Renal cortex interstitium (tissue), 11 donors: ENCODE measurements at regions not wholly inside any gene's neighbourhood (a gene's known extent, or its start where the extent isn't known, plus 50 kb on each side); places are given as distances from the start of the nearest gene placed in this dataset.

Experiments
- DNase-seq, 11 donors: peaks; one replicate each; pipeline ENCODE4 v3.0.0-alpha.2; 2013; ENCODE audit warnings: low read depth in 9 of 11, low spot score in 4 of 11; ENCODE audit errors: extremely low read depth in 1 of 11

DNA sequence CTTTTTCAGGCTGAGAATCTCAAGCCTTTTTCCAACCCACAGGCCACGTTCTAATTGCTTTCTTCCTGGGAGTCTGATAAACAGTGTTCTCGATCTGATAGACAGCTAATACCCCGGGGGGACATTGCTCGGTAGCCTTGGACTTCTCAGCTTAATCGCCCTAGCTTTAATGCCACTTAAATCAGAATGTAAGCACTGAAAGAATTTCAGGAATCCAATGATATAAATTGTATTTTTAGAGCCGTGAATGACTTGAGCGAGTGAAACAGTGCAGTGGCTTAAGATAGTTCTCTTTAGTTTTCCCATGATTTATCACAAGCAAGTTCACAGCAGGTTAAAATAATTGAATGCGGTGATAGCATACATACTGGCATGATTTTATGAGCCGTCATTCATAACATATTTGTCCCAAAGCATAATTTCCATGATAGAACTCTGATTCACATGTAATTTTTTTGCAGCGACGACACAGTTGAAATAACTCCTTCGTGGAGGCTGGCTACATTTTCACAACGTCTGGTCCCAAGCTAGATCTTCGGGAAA lies 116.1 kb upstream of the MYOCD start:
- DNase-seq = peak in 1 of 11 donors; percentile 22

DNA sequence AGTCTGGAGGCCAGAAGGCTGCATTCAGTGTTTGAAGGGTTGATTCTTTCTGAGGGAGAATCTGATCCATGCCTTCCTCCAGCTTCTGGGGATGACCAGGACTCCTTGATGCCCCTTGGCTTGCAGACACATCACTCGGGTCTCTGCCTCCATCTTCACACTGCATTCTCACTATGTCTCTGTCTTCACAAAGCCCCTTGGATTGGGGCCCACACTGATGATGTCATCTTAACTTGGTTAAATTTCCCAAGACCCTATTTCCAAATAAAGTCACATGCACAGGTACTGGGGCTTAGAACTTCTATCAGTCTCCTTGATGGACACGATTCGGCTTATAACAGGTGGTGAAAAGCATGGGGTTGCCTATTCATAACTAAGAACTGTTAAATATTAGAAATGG lies 112.1 kb upstream of the MYOCD start:
- no peak for DNase-seq

DNA sequence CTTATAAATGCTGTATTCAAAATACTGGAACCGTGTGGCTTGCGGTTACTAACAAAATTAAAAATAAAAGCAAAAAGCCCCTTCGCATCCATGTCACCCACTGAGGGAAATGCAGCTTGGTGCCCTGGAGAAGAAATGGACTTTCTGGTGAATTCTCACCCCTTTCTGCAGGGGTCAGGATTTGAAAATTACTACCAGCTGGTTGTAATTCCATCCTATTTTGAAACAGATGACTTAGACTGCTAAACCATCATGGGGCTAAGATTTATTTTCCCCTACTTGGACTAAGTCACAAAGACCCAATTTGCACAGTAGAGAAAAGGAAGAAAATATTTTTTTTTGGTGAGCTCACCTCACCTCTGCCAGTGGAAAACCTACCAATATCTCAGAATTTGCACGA lies 111.4 kb upstream of the MYOCD start:
- no peak for DNase-seq

DNA sequence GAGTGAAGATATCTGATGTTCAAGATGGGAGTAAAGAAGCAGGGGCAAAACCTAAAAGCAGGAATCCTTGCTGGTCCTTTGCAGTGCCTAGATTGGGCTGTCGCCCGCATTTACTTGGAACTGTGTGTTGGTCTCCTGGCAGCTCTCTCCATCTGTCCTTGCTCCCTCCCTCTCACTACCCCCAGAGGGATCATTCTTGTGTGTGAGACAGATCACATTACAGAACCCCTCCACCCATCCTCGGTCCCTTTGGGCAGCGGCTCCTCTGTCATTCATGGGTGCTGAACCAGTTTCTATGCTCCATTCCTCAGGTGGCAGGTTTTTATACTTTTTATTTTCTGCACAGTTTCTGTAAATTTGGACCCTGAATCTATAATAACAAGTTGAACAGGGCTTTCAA lies 99.4 kb upstream of the MYOCD start:
- no peak for DNase-seq

DNA sequence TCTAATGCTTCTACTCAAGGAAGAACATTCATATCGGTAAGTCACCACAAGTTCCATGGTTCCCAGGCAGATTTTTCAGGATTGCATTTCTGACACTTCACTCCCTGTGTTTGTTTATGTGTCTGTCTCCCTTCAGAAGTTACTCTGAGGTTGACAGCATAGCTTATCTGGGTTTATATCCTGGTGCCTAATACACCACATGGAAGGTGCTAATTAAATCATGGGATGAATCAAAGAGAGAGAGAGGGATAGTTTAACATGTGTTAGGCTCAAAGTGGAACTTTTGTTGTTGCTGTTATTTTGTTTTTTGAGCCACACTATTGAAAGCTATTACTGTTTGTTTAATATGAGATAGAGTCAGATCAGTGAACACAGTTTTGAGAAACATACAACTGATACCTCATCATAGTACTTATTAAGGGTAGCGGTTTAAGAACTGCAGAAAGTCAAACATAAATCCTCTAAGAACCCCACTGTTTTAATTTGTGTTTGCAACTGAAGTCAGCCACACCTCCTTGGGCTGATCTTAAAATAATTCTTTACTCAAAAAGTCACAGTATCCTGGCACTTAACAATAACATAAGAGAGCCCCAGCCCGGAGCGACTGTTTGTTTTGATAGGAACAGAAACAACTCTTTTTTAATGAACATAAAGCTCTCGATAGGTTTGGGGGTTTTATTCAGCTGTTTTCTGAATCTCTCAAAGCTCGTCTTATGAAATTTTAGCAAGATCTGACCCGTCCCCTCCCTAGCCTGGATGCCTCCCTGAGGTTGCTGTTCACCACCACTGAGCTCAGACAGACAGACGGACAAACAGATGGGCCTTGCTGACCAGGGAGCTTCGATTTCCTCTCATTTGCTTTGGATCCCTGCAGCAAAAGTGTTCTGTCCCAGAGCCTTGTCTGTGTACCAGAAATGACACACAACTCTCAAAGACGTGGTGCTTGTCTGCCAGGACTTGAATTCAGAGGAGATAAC lies 98.3 kb upstream of the MYOCD start:
- DNase-seq = no peak

DNA sequence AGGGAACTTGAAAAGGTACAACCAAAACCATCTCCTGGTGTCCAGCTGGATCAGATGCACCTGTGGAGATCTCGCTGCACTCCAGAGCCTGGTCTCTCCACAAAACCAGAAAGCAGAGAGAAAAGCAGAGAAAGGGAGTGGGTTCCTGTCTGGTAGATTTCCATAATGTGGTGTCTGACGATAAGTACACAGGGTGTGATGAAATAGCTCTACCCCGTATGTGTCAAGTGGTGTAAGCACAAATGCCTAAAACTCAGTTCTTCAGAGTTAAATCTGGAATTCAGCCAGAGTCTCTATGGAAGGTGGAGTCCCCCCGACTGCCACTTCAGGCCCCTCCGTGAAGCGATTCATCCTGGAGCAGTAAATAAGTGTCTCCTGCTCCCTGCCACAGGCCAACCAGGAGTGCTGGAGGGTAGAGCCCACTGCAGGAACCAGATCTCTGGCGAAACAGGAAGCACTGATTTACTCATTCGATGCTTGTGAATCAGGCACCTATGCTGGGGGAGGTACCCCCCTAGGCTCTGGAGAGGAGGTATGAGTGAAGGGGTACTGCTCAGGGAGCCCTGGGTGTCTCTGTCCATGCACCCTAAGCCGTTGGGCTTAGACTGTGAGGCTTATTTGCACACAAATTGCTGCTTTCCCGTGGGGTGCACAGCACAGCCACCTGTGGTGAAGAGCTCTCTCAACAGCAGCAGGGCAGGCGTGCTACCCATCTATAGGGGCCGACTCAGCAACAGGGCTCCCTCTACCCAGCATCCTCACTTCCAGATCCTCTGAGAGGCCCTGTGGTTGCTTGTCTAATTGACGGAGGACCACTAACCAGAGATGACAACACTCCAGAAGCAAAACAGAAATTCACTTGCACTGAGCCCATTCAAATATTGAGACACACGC lies 97.1 kb upstream of the MYOCD start:
- no peak for DNase-seq

DNA sequence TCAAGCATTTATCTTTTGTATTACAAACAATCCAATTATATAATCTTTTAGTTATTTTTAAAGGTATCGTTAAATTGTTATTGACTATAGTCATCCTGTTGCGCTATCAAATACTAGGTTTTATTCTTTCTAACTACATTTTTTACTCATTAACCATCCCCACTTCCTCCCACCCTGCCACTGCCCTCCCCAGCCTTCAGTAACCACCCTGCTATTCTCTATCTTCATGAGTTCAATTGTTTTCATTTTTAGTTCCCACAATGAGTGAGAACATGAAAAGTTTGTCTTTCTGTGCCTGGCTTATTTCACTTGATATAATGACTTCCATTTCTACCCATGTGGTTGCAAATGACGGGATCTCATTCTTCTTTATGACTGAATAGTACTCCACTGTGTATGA lies 94.1 kb upstream of the MYOCD start:
- DNase-seq = no peak

DNA sequence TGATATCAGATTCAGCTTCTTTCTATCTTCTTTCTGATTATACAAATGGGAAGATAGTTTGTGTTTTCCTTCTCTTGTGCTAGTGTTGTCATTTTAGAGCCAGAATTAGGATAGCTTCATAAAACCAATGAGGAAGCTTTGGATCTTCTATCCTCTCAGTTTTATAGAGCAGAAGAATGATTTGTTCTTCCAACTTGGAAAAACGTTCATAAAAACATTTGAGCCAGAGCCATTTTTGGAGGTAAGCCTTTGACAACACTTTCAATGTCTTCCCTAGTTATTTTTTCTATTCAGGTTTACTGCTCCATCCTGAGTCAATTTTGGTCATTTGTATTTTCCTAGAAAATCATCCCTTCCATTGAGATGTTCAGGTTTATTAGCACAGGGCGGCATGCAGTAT lies 91.2 kb upstream of the MYOCD start:
- DNase-seq = no peak

DNA sequence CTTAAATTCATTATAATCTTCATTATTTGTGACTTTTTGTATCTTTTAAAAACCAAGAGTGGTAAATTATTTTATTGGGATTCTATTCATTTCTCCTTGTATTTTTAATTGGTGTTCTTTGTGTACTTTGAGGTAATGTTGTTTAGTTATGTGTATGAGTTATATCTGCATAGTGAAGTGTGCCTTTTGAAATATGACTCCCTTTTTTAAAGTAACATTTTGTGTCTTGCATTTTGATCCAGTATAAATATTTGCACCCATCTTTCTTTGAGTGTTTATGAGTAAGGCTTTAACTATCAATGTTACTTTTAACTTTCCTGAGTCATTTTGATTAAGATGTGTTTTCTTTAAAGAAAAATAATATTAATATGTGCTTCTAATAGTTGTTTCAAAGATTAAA lies 90.0 kb upstream of the MYOCD start:
- no peak for DNase-seq

DNA sequence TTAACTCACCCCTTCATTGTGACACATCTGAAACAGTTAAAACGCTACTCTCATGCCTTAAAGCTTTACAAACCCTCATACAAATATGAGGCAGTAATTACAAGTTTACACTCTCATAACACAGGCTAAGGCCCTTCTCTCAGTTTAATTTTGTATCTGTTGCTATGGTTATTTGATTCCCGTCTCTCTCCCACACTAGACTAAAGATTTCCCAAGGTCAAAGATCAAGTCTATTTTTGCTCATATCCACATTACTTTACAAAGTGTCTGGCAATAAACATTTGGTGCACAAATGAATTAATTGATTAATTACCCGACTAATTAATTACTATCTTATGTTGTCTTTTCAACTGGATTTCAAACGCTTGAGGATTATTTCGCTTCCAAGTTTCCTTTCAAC lies 86.4 kb upstream of the MYOCD start:
- DNase-seq = peak in 1 of 11 donors; percentile 32

DNA sequence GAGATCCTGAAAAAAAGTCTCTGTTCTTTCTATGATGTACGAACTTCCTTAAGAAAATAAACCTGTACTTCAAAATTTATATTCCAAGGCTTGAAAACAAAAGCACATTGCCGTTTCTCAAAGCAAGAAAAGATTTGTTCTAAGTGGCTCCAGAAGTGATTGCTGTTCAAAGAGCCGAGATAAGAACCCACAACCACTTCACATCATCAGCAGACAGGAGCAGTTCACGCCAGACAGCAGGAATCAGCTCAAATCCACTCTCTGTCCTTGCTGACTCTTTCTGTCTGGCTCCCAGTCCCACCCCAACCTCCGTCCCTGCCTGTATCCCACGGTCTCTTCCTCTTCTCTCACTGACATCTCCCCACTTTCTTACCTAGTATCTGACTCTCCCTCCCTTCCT lies 85.0 kb upstream of the MYOCD start:
- DNase-seq = no peak

DNA sequence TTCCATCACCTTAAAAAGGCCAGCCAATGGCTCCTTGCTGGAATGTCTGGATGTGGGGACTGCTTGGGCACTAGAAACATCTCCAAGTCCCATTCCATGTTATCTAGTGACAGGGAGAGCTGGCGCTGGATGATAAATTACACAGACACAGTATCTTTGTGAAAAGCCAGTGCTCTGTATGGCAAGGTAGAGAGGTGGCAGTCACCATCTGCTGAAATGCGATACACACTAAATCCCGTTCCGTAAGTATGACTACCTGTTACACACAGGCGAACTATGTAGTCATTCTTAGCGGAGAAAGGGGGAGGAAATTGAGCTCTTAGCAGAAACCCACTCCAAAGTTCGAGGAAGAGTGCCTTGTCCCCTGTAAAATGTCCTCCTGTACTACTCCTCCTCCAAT lies 81.0 kb upstream of the MYOCD start:
- DNase-seq = peak in 1 of 11 donors; percentile 37

DNA sequence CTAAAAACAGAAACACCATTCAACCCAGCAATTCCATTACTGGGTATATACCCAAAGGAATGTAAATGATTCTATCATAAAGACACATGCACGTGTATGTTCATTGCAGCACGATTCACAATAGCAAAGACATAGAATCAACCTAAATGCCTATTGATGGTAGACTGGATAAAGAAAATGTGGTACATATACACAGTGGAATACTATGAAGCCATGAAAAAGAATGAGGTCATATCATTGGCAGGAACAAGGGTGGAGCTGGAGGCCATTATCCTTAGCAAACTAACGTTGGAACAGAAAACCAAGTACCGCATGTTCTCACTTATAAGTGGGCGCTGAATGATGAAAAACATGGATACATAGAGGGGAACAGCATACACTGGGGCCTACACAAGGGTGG lies 77.2 kb upstream of the MYOCD start:
- no peak for DNase-seq

DNA sequence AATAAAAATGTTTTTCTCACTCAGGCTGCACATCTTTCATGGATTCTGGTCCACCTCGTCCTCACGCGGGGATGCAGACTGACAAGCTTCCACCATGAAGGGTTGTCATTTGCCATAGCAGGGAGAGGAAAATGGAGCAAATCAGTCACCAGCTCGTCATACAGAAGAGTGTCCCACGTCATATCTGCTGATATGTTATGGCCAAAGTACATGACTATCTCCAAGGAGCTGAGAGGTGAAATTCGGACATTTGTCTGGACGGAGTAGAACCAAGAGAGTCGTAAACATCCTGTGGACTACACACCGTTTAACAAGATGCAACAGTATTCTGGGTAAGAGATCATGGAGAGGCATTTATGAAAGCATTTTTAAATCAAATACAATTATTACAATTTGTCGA lies 75.3 kb upstream of the MYOCD start:
- DNase-seq = no peak

DNA sequence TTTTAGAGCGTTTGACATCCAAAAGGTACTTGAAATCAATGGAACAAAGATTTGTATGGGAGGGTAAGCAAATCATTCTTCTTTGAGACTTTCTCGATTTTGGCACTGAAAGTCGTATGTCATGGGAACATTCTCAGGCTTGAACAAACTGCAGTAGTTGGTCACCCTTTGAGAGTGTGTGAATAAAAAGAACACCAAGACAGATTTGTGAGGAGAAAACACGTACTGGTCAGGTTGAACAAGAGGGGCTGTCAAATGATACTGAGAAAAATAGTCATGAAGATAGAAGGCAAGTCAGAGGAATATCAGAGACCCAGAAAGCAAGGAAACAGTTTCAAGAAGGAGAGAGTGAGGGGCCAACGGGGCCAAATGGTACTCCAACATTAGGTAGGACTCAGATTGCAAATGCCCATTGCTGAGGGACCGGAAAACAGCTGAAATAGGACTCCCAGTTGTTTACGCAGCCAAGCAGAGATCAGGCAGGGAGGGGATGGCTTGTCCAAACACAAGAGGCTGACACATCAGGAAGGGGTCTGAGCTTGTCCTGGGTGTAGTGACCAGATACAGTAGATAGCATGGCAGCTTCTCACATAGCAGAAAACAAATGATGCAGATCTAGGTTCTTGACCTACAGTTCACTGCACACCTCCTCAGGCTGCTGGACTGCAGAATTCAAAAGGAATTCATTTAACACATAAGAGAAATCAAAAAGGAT lies 74.5 kb upstream of the MYOCD start:
- peak in 5 of 11 donors; percentile 34 to 63 (median 41) for DNase-seq

DNA sequence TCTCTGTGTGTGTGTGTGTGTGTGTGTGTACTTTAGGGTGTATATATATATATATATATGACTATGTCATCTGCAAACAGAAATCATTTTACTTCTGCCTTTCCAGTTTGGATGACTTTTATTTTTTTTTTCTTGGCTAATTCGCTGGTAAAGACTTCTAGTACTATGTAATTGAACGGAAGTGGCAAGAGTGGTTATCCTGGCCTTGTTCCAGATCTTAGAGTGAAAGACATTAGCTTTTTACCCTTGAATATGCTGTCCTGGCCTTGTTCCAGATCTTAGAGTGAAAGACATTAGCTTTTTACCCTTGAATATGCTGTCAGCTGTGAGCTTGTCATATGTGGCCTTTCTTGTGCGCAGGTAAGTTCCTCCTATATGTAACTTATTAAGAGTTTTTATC lies 72.7 kb upstream of the MYOCD start:
- no peak for DNase-seq

DNA sequence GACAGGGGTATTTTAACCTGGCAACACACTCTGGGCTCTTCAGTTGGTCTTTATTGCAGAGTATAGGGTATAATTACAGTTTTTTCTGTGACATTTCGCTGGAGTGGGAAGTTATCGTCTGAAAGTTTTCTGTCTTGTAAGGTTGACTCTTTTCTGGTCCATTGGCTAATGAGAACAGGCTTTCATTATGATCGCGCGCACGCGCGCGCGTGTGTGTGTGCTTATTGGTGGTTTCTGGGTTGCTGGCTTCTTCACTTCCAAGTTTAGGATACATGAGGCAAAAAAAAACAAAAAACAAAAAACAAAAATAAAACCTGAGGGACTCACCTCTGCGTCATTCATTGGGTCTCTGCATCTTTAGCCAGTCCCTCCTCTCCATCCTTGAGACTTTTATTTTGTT lies 68.7 kb upstream of the MYOCD start:
- no peak for DNase-seq

DNA sequence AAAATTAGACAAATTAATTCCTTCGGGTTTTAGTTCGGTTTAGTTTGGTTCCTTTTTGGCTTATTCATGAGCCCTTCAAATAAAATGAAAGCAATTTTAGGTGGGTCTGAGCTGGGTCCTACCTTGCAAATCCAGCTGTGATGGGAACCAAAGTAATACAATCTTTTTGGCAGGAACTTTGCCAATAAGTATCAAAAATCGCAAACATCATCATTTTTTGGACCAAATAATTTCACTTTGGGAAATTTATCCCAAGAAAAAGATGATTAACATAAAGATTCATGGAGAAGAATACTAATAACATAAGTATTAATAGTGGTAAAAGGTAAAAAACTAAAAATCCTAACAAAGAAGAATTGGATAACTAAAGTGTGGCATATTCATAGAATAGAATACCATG lies 67.8 kb upstream of the MYOCD start:
- DNase-seq = no peak

DNA sequence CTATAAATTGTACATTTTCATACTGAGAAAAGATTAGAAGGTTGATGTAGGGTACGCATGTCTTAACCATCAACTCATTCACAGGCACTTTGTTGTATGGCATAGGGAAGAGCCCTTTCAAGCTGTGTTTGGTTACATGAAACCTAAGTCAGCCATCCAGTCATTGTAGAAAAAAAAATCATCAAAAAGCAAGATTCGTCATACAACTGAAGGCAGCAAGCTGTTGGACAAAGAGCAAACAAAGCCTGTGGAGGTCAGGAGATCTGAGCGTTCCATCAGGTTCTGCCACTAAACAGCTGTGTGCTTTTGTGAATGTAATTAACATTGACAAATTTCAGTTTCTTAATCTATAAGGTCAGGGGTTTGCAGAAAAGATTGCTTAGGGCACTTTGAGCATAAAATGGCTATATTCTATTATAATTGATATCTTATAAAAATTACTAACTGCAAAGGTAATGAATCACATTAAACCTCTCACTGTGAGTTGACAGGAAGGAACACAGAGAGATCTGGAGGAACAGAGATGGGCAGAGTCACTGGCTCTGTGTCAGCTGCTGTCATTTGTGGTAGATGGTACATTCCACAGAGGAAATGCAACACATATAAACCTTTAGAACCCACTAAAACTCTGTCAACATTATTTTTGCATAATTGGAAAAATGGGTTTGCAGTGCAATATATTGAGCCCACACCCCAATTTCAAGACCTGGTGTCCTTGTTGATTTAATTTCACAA lies 66.3 kb upstream of the MYOCD start:
- peak in 1 of 11 donors; percentile 38 for DNase-seq
